ENCODE measurements at regions not wholly inside any gene's neighbourhood (a gene's known extent, or its start where the extent isn't known, plus 50 kb on each side); places are given as distances from the start of the nearest gene placed in this dataset.

DNA sequence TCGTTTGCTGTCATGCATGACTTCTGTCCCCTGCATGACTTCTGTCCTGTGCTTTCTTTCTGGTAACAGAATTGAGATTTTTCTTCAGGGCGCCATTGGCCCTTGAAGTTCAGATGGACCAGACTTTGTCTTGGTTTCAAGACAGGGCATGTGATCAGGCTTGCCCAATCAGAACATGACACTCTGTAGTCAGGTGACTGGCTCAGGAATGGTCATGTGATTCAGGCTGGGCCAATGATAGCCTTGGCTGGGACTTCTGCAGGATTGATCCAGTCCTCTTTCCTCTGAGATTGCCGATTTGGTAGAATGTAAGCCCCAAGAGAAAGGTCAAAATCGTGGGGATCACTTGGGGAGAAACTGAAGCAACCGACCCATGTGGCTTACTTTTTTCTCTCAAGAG, 90.5 kb upstream of the ALX4 start:
- Histone ChIP-seq H3K4me1 (ENCODE audit: control insufficient read depth in 1 of 2, insufficient read depth in 2 of 2, low read length in 2 of 2) (no peaks in the 10 kb centered on the region), H3K4me3 (ENCODE audit: low read depth in 1 of 2, low read length in 2 of 2) (no peak overlapping the region), H3K27ac (ENCODE audit: low read depth, low read length) (no peak overlapping the region), H3K27me3 (ENCODE audit: control insufficient read depth in 1 of 2, insufficient read depth in 2 of 2, low read length in 2 of 2) (no peaks in the 10 kb centered on the region), H3K9me3 (ENCODE audit: control insufficient read depth in 1 of 2, low read length in 2 of 2) (no peaks in the 10 kb centered on the region), H3K36me3 (ENCODE audit: control insufficient read depth in 1 of 2, insufficient read depth in 2 of 2, low read length in 2 of 2) (no peaks in the 10 kb centered on the region), H3K9ac (ENCODE audit: low read depth in 1 of 2, low read length in 2 of 2) (no peak overlapping the region)

DNA sequence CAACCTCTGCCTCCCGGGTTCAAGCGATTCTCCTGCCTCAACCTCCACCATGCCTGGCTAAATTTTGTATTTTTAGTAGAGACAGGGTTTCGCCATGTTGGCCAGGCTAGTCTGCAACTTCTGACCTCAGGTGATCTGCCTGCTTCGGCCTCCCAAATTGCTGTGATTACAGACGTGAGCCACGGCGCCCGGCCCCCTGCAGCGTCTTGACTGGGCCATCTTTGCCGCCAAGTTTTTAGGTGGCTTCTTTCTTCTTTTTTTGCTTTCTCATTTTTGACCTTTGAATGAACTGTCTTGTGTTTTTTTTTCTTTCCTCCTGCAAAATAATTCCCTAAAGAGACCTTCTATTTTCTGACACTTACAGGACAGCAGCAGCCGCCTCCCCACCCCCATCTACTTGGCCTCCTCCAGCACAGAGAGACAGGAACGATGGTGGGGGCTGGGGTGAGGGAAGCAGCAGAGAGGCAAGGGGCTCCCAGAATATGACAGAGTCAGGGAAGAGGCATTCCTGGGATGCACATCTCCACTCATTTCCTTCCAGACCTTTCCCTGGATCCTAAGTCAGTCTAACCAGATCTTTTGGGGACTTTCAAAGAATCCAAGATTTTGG, 92.6 kb upstream of the ALX4 start:
- Histone ChIP-seq H3K4me1 (ENCODE audit: control insufficient read depth in 1 of 2, insufficient read depth in 2 of 2, low read length in 2 of 2) (no peaks in the 10 kb centered on the region), H3K4me3 (ENCODE audit: low read depth in 1 of 2, low read length in 2 of 2) (no peak overlapping the region), H3K27ac (ENCODE audit: low read depth, low read length) (no peak overlapping the region), H3K9me3 (ENCODE audit: control insufficient read depth in 1 of 2, low read length in 2 of 2) (no peaks in the 10 kb centered on the region), H3K36me3 (ENCODE audit: control insufficient read depth in 1 of 2, insufficient read depth in 2 of 2, low read length in 2 of 2) (no peaks in the 10 kb centered on the region), H3K27me3 (ENCODE audit: control insufficient read depth in 1 of 2, insufficient read depth in 2 of 2, low read length in 2 of 2) (no peaks in the 10 kb centered on the region), H3K9ac (ENCODE audit: low read depth in 1 of 2, low read length in 2 of 2) (no peak overlapping the region)

DNA sequence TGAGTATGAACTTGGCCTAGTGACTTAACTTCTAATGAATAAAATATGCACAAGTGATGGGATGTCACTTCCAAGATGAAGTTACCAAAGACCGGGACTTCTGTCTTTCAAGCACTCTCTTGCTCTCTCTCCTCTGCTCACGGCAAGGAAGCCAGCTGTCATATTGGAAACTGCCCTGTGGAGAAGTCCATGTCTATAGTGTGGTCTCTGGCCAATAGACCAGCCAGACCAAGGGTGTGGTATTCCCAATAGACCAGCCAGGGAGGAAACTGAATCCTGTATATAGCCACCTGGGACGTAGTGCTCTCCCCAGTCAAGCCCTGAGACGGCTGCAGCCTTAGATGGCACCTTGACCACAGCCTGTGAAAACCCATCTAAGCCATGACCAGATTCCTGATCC, 93.2 kb upstream of the ALX4 start:
- H3K36me3 ChIP-seq (ENCODE audit: control insufficient read depth in 1 of 2, insufficient read depth in 2 of 2, low read length in 2 of 2): no peaks in the 10 kb centered on the region
- no peaks in the 10 kb centered on the region for H3K4me1 ChIP-seq (ENCODE audit: control insufficient read depth in 1 of 2, insufficient read depth in 2 of 2, low read length in 2 of 2)
- H3K4me3 ChIP-seq (ENCODE audit: low read depth in 1 of 2, low read length in 2 of 2): no peak overlapping the region
- no peaks in the 10 kb centered on the region for H3K9me3 ChIP-seq (ENCODE audit: control insufficient read depth in 1 of 2, low read length in 2 of 2)
- H3K27me3 ChIP-seq (ENCODE audit: control insufficient read depth in 1 of 2, insufficient read depth in 2 of 2, low read length in 2 of 2): no peaks in the 10 kb centered on the region
- H3K9ac ChIP-seq (ENCODE audit: low read depth in 1 of 2, low read length in 2 of 2): no peak overlapping the region
- no peak overlapping the region for H3K27ac ChIP-seq (ENCODE audit: low read depth, low read length)

DNA sequence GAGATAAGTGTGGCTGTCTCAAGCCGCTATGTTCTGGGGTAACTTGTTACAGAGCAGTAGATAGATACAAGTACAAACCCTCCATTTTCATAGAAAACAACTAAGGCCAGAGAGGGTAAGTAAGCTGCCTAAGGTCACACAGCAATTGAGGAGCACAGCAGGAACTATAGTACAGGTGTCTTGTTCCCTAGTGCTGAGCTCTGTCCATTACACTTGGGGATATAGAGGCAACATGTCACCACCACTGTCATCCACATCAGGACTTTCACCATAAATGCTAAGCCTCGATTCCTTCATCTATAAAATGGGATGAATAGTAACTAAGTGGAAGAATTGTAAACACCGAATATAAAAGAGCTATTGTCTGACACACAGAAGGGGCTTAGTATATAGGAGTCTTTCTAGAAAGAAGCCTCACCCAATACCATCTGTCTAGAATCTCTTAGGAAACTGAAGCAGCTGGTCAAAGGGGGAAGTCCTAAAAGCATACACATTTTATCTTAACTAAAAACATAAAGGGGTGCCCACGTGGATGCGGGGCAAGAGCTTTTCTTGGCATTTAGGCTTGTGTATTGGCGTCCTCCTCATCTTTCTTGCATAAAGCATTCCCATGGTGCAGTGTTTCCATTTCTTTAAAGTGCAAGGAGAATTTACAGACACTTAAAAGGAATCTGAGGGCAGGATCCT, 93.8 kb upstream of the ALX4 start:
- H3K4me1 ChIP-seq (ENCODE audit: control insufficient read depth in 1 of 2, insufficient read depth in 2 of 2, low read length in 2 of 2): no peaks in the 10 kb centered on the region
- H3K36me3 ChIP-seq (ENCODE audit: control insufficient read depth in 1 of 2, insufficient read depth in 2 of 2, low read length in 2 of 2): no peaks in the 10 kb centered on the region
- H3K4me3 ChIP-seq (ENCODE audit: low read depth in 1 of 2, low read length in 2 of 2): no peak overlapping the region
- H3K9me3 ChIP-seq (ENCODE audit: control insufficient read depth in 1 of 2, low read length in 2 of 2): no peaks in the 10 kb centered on the region
- no peak overlapping the region for H3K9ac ChIP-seq (ENCODE audit: low read depth in 1 of 2, low read length in 2 of 2)
- H3K27ac ChIP-seq (ENCODE audit: low read depth, low read length): no peak overlapping the region
- H3K27me3 ChIP-seq (ENCODE audit: control insufficient read depth in 1 of 2, insufficient read depth in 2 of 2, low read length in 2 of 2): no peaks in the 10 kb centered on the region

DNA sequence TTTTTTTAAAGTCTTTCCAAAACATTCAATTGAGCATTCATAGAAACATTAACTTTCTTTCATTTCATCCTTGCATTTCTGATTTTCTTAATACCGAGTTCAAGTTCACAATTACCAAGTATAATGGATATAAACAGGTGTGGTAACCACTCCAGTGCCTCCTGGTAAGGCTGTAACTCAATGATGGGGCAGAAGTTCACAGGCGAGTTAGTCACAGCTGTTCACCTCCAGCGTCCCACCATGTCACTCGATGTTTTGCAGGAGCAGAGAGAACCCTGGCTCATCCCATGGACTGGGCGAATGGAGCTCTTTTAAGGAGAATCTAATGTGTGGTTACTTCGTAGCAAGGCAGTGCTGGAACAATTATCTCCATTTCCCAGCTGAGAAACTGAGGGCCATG, 94.4 kb upstream of the ALX4 start:
- no peaks in the 10 kb centered on the region for H3K36me3 ChIP-seq (ENCODE audit: control insufficient read depth in 1 of 2, insufficient read depth in 2 of 2, low read length in 2 of 2)
- no peak overlapping the region for H3K4me3 ChIP-seq (ENCODE audit: low read depth in 1 of 2, low read length in 2 of 2)
- no peaks in the 10 kb centered on the region for H3K4me1 ChIP-seq (ENCODE audit: control insufficient read depth in 1 of 2, insufficient read depth in 2 of 2, low read length in 2 of 2)
- no peak overlapping the region for H3K27ac ChIP-seq (ENCODE audit: low read depth, low read length)
- no peaks in the 10 kb centered on the region for H3K27me3 ChIP-seq (ENCODE audit: control insufficient read depth in 1 of 2, insufficient read depth in 2 of 2, low read length in 2 of 2)
- H3K9ac ChIP-seq (ENCODE audit: low read depth in 1 of 2, low read length in 2 of 2): no peak overlapping the region
- no peaks in the 10 kb centered on the region for H3K9me3 ChIP-seq (ENCODE audit: control insufficient read depth in 1 of 2, low read length in 2 of 2)

DNA sequence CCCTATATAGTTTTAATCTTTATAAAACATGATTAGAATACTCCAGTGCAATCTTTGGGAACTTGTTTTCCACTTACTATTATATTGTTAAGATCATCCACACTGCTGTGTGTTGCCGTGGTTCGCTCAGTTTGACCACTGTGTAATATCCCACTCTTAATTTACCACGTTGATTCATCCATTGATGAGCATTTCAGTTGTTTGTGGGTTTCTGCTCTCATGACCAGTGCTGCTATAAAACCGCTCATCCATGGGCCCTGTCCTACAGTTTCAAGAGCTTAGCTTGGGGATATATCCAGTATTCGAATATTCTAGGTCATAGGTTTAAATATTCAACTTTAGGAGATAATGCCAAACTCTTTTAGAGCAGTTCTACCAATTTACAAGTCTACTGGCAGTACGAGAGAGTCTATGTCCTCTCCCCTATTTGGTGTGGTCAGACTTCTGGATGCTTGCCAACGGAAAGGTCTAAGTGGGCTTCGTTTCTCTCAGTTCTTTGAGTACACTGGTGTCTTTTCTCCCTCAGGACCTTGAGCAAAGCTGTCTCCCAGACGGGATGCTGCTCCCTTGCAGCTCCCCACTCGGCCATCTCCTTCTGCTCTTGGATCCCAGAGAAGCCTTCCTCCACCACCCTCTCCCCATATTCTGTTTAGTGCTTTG, 94.9 kb upstream of the ALX4 start:
- Histone ChIP-seq H3K27ac (ENCODE audit: low read depth, low read length) (no peak overlapping the region), H3K4me3 (ENCODE audit: low read depth in 1 of 2, low read length in 2 of 2) (no peak overlapping the region), H3K9ac (ENCODE audit: low read depth in 1 of 2, low read length in 2 of 2) (no peak overlapping the region), H3K36me3 (ENCODE audit: control insufficient read depth in 1 of 2, insufficient read depth in 2 of 2, low read length in 2 of 2) (no peaks in the 10 kb centered on the region), H3K4me1 (ENCODE audit: control insufficient read depth in 1 of 2, insufficient read depth in 2 of 2, low read length in 2 of 2) (no peaks in the 10 kb centered on the region), H3K27me3 (ENCODE audit: control insufficient read depth in 1 of 2, insufficient read depth in 2 of 2, low read length in 2 of 2) (no peaks in the 10 kb centered on the region), H3K9me3 (ENCODE audit: control insufficient read depth in 1 of 2, low read length in 2 of 2) (no peaks in the 10 kb centered on the region)

DNA sequence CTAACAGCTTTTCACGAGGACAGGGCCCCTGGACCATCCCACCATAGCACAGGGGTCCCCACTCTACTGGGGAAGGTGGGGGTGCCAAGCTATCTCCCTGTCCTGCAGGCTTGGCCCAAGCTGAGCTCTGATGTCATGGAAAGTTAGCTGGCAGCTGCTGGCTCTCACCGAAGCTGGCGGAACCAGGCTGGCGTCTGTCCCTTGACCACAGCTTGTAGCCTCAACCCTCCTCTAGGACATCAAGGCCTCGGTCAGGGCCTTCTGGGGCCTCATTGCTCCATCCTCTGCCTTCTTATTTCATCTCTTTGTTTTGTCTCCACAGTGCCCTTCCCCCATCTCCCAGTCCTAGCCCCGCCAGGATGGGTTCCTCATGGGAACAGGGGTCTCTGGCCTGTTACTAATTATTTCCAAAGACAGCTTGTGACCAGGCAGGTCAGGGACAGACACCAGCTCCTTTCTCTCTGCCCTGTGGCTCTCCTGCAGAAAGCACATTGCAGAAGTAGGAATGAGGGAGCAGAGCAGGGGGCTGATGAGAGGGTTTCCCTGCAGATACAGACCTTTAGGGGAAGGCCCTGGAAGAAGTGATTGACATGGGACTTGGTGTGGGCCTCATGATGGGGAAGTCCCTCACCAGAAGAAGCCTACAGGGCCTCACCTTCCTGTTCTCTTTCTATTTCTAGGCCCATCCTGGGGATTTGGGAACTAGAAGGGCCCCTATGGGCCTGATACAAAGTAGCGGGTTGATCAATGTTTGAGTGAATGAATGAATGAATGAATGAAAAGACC, 97.5 kb upstream of the ALX4 start:
- no peaks in the 10 kb centered on the region for H3K9me3 ChIP-seq (ENCODE audit: control insufficient read depth in 1 of 2, low read length in 2 of 2)
- no peak overlapping the region for H3K27ac ChIP-seq (ENCODE audit: low read depth, low read length)
- no peak overlapping the region for H3K4me3 ChIP-seq (ENCODE audit: low read depth in 1 of 2, low read length in 2 of 2)
- no peaks in the 10 kb centered on the region for H3K36me3 ChIP-seq (ENCODE audit: control insufficient read depth in 1 of 2, insufficient read depth in 2 of 2, low read length in 2 of 2)
- H3K4me1 ChIP-seq (ENCODE audit: control insufficient read depth in 1 of 2, insufficient read depth in 2 of 2, low read length in 2 of 2): no peaks in the 10 kb centered on the region
- no peak overlapping the region for H3K9ac ChIP-seq (ENCODE audit: low read depth in 1 of 2, low read length in 2 of 2)
- H3K27me3 ChIP-seq (ENCODE audit: control insufficient read depth in 1 of 2, insufficient read depth in 2 of 2, low read length in 2 of 2): peaks cover 0 to 3% of the 10 kb centered on the region in 2 donors

DNA sequence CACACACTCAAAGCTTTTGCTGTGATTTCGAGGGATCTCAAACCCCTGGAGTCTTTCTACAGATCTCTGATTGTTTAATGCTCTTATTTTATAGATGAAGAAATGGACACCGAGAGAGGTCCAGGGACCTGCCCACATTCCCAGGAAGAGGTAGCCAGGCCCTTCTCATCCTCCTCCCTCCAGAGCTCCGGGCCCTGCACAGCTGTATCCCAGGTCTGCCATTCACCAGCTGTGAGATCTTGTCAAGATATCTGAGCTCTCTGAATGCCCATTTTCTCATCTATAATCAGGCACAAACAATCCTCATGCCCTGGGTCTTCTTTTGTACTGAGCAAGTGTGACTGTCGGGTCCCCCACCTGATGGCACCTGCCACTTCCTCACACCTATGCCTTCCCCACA, 98.2 kb upstream of the ALX4 start:
- peaks cover 0 to 3% of the 10 kb centered on the region in 2 donors for H3K27me3 ChIP-seq (ENCODE audit: control insufficient read depth in 1 of 2, insufficient read depth in 2 of 2, low read length in 2 of 2)

DNA sequence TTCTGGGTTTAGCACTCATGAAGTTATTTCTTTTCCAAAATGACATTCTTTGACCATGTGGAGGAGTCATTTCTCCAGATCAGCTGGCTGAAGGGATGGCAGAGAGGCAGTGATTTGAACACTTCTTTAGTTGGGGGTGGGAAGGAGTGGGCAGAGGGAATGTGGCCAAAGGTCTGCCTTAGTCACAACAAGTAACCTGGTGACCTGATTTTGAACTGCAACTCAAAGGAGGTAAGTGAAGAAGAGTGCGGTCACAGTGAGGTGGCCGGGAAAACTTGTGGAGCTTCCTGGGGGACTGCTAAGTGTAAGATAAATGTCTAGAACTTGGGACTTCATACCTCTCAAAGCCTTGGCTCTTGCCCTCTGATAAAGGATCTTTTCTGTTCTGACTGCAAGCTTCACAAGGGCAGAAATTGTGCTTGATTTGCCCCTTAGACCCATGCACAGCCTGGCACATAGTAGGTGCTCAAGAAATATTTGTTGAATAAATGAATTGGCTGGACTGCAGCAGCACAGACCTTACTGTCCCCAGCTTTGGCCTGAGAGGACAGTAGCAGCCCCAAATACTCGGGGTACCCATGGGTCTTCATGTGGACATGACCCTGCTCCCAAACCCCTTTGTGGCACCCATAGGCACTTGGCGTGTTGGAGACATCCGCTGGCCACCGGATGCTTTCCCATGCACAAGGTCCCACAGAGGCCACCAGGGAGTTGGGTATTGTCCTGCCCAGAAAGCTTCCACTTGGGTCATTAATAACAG, 99.0 kb upstream of the ALX4 start:
- Histone ChIP-seq H3K27ac (ENCODE audit: low read depth, low read length) (no peak overlapping the region), H3K9ac (ENCODE audit: low read depth in 1 of 2, low read length in 2 of 2) (no peak overlapping the region), H3K27me3 (ENCODE audit: control insufficient read depth in 1 of 2, insufficient read depth in 2 of 2, low read length in 2 of 2) (peaks cover 0 to 3% of the 10 kb centered on the region in 2 donors), H3K4me1 (ENCODE audit: control insufficient read depth in 1 of 2, insufficient read depth in 2 of 2, low read length in 2 of 2) (no peaks in the 10 kb centered on the region), H3K36me3 (ENCODE audit: control insufficient read depth in 1 of 2, insufficient read depth in 2 of 2, low read length in 2 of 2) (no peaks in the 10 kb centered on the region), H3K4me3 (ENCODE audit: low read depth in 1 of 2, low read length in 2 of 2) (no peak overlapping the region), H3K9me3 (ENCODE audit: control insufficient read depth in 1 of 2, low read length in 2 of 2) (no peaks in the 10 kb centered on the region)

More for the DNA sequence above, 98.2 kb upstream of the ALX4 start:
- H3K4me3 ChIP-seq (ENCODE audit: low read depth in 1 of 2, low read length in 2 of 2): no peak overlapping the region
- no peak overlapping the region for H3K9ac ChIP-seq (ENCODE audit: low read depth in 1 of 2, low read length in 2 of 2)
- H3K36me3 ChIP-seq (ENCODE audit: control insufficient read depth in 1 of 2, insufficient read depth in 2 of 2, low read length in 2 of 2): no peaks in the 10 kb centered on the region
- no peaks in the 10 kb centered on the region for H3K4me1 ChIP-seq (ENCODE audit: control insufficient read depth in 1 of 2, insufficient read depth in 2 of 2, low read length in 2 of 2)
- H3K9me3 ChIP-seq (ENCODE audit: control insufficient read depth in 1 of 2, low read length in 2 of 2): no peaks in the 10 kb centered on the region
- no peak overlapping the region for H3K27ac ChIP-seq (ENCODE audit: low read depth, low read length)
